ENCODE measurements at regions not wholly inside any gene's neighbourhood (a gene's known extent, or its start where the extent isn't known, plus 50 kb on each side); places are given as distances from the start of the nearest gene placed in this dataset.
"Not testable (repeated sequence)": the region's sequence is repeated elsewhere in the genome, so short reads cannot be mapped to it uniquely, and the experiment has no call there.

- DNase-seq: no peak
Measured at GRCh38 chr10:33638374-33638773, 303.9 kb upstream of the NRP1 start.

- no peak for DNase-seq
Measured at GRCh38 chr10:33635967-33636515, 301.6 kb upstream of the NRP1 start.

- DNase-seq: no peak
Measured at GRCh38 chr10:33632432-33632831, 298.0 kb upstream of the NRP1 start.

GRCh38 chr10:33631991-33632390 lies 297.5 kb upstream of the NRP1 start:
- no peak for DNase-seq

- no peak for DNase-seq
Measured at GRCh38 chr10:33630761-33631160, 296.3 kb upstream of the NRP1 start.

- DNase-seq: no peak
Measured at GRCh38 chr10:33627611-33628010, 293.1 kb upstream of the NRP1 start.

GRCh38 chr10:33626798-33627466 lies 292.5 kb upstream of the NRP1 start:
- no peak for DNase-seq

- no peak for DNase-seq
Measured at GRCh38 chr10:33623669-33624068, 289.2 kb upstream of the NRP1 start.

GRCh38 chr10:33621101-33621500 lies 286.6 kb upstream of the NRP1 start:
- no peak for DNase-seq

- no peak for DNase-seq
Measured at GRCh38 chr10:33618196-33618595, 283.7 kb upstream of the NRP1 start.

GRCh38 chr10:33617381-33618080 lies 283.1 kb upstream of the NRP1 start:
- DNase-seq: no peak

GRCh38 chr10:33616956-33617355 lies 282.5 kb upstream of the NRP1 start:
- DNase-seq: no peak

GRCh38 chr10:33612551-33612950 lies 278.1 kb upstream of the NRP1 start:
- DNase-seq: no peak

- DNase-seq: no peak
Measured at GRCh38 chr10:33612116-33612515, 277.6 kb upstream of the NRP1 start.

GRCh38 chr10:33611423-33611822 lies 277.0 kb upstream of the NRP1 start:
- DNase-seq: no peak

GRCh38 chr10:33609546-33609945 lies 275.1 kb upstream of the NRP1 start:
- DNase-seq: no peak

- no peak for DNase-seq
Measured at GRCh38 chr10:33602278-33602677, 267.8 kb upstream of the NRP1 start.

GRCh38 chr10:33600381-33600780 lies 265.9 kb upstream of the NRP1 start:
- no peak for DNase-seq

- DNase-seq: no peak
Measured at GRCh38 chr10:33596422-33596821, 262.0 kb upstream of the NRP1 start.

GRCh38 chr10:33594475-33594874 lies 260.0 kb upstream of the NRP1 start:
- DNase-seq: no peak

GRCh38 chr10:33588974-33589600 lies 254.6 kb upstream of the NRP1 start:
- DNase-seq: no peak

GRCh38 chr10:33584596-33584995 lies 250.1 kb upstream of the NRP1 start:
- DNase-seq: not testable (repeated sequence)

GRCh38 chr10:33579996-33580395 lies 245.5 kb upstream of the NRP1 start:
- no peak for DNase-seq

- no peak for DNase-seq
Measured at GRCh38 chr10:33573606-33574005, 239.1 kb upstream of the NRP1 start.

Data from stimulated activated naive CD4-positive, alpha-beta T cell treated with Interleukin-2 at 50 U/mL for 16 hours (primary cell).